GM21390 (cell line): ENCODE measurements at regions not wholly inside any gene's neighbourhood (a gene's known extent, or its start where the extent isn't known, plus 50 kb on each side); places are given as distances from the start of the nearest gene placed in this dataset.

Source experiments
- ATAC-seq: cut with Tn5 transposase; IDR thresholded peaks from one replicate; pipeline ENCODE4 v1.9.1; 2021; ENCODE audit not compliant: unreplicated experiment

GRCh38 chr1:221099747-221100595 lies 220.7 kb downstream of the HLX start:
- ATAC-seq, result no peak

GRCh38 chr1:221100611-221101010 lies 221.4 kb downstream of the HLX start:
- no peak for ATAC-seq

GRCh38 chr1:221101807-221102605 lies 222.8 kb downstream of the HLX start:
- no peak for ATAC-seq

GRCh38 chr1:221104596-221104995 lies 225.4 kb downstream of the HLX start:
- no peak for ATAC-seq

- ATAC-seq, result no peak
These were observed 226.3 kb downstream of the HLX start for GRCh38 chr1:221105578-221105977.

GRCh38 chr1:221106616-221107015 lies 227.4 kb downstream of the HLX start:
- ATAC-seq, result no peak

- no peak for ATAC-seq
These were observed 230.7 kb downstream of the HLX start for GRCh38 chr1:221109930-221110329.

GRCh38 chr1:221117133-221117532 lies 237.9 kb downstream of the HLX start:
- ATAC-seq, result no peak

- no peak for ATAC-seq
These were observed 238.3 kb downstream of the HLX start for GRCh38 chr1:221117548-221117951.

GRCh38 chr1:221118176-221118937 lies 239.1 kb downstream of the HLX start:
- no peak for ATAC-seq

GRCh38 chr1:221118938-221119320 lies 239.7 kb downstream of the HLX start:
- no peak for ATAC-seq

GRCh38 chr1:221122501-221122900 lies 243.3 kb downstream of the HLX start:
- ATAC-seq, result no peak

GRCh38 chr1:221125976-221126375 lies 246.7 kb downstream of the HLX start:
- ATAC-seq, result no peak

- ATAC-seq, result no peak
These were observed 258.4 kb downstream of the HLX start for GRCh38 chr1:221137666-221138065.

- no peak for ATAC-seq
These were observed 259.3 kb downstream of the HLX start for GRCh38 chr1:221138516-221138915.

GRCh38 chr1:221139991-221140390 lies 260.7 kb downstream of the HLX start:
- ATAC-seq, result no peak

GRCh38 chr1:221141096-221141495 lies 261.9 kb downstream of the HLX start:
- no peak for ATAC-seq

GRCh38 chr1:221141606-221142285 lies 262.5 kb downstream of the HLX start:
- ATAC-seq, result no peak

- no peak for ATAC-seq
These were observed 269.4 kb downstream of the HLX start for GRCh38 chr1:221148660-221149059.

- ATAC-seq, result no peak
These were observed 269.9 kb downstream of the HLX start for GRCh38 chr1:221149111-221149510.

GRCh38 chr1:221149555-221150075 lies 270.4 kb downstream of the HLX start:
- ATAC-seq, result no peak
